HEK293 (cell line): ENCODE measurements at regions not wholly inside any gene's neighbourhood (a gene's known extent, or its start where the extent isn't known, plus 50 kb on each side); places are given as distances from the start of the nearest gene placed in this dataset.

Experiments
- CTCF ChIA-PET: fragments of 350-600 bp; formaldehyde crosslinking; extraction: SDS; loops from one replicate; lab custom pipeline; 2021; ENCODE audit warnings: antibody characterized with exemption; lab: Yijun Ruan, JAX
- POLR2A ChIA-PET: fragments of 300-600 bp; formaldehyde crosslinking; extraction: SDS; loops from one replicate; lab custom pipeline; 2020; ENCODE audit warnings: antibody characterized with exemption, inconsistent platforms; lab: Yijun Ruan, JAX
- H3K27ac ChIP-seq: fragments of 200-500 bp; sonication (Bioruptor generic); 2 replicates; pipeline ENCODE4 v1.5.1; 2014; ENCODE audit warnings: low read depth, low read length, control low read depth, inconsistent platforms; ENCODE audit errors: extremely low read depth
- H3K36me3 ChIP-seq, 2 experiments: fragments of 200-500 bp in 1 of 2; sonication (Bioruptor generic) in 1 of 2; 1 replicate in 1 of 2; 2 replicates in 1 of 2; pipeline ENCODE4 v1.5.1; 2014 to 2017; ENCODE audit warnings: inconsistent platforms in 2 of 2, low read length in 2 of 2; ENCODE audit not compliant: control insufficient read depth in 2 of 2, insufficient read depth in 1 of 2
- H3K4me1 ChIP-seq: fragments of 200-500 bp; sonication (Bioruptor generic); 2 replicates; pipeline ENCODE4 v1.5.1; 2014; ENCODE audit warnings: mild to moderate bottlenecking, low read length, inconsistent platforms; ENCODE audit not compliant: control insufficient read depth, insufficient read depth
- H3K4me3 ChIP-seq: 2 replicates; pipeline ENCODE4 v1.5.1; 2011; ENCODE audit warnings: low read depth, mild to moderate bottlenecking, control low read depth, low read length, moderate library complexity
- H3K9me3 ChIP-seq: fragments of 200-500 bp; sonication (Bioruptor generic); 2 replicates; pipeline ENCODE4 v1.5.1; 2014; ENCODE audit warnings: low read depth, low read length, inconsistent platforms; ENCODE audit not compliant: control insufficient read depth, insufficient read depth
- AEBP2 ChIP-seq: fragments of 450-650 bp; formaldehyde crosslinking; IDR thresholded peaks from 2 replicates; pipeline ENCODE4 v1.5.1; 2016; ENCODE audit warnings: missing biosample characterization, missing genetic modification characterization, borderline replicate concordance
- EGR2 ChIP-seq: fragments of 450-650 bp; formaldehyde crosslinking; IDR thresholded peaks from 2 replicates; pipeline ENCODE4 v1.5.1; 2016; ENCODE audit warnings: low read depth, missing biosample characterization, missing genetic modification characterization
- GLI2 ChIP-seq: fragments of 450-650 bp; formaldehyde crosslinking; IDR thresholded peaks from 2 replicates; pipeline ENCODE4; 2017; ENCODE audit warnings: missing biosample characterization, missing genetic modification characterization, low read depth, borderline replicate concordance
- OSR2 ChIP-seq: fragments of 450-650 bp; formaldehyde crosslinking; IDR thresholded peaks from 2 replicates; pipeline ENCODE4 v1.5.1; 2016; ENCODE audit warnings: missing biosample characterization, missing genetic modification characterization
- SCRT1 ChIP-seq: fragments of 450-650 bp; formaldehyde crosslinking; IDR thresholded peaks from 2 replicates; pipeline ENCODE4 v1.5.1; 2016; ENCODE audit warnings: missing biosample characterization, missing genetic modification characterization, borderline replicate concordance
- SETDB1 ChIP-seq: IDR thresholded peaks from one replicate; pipeline ENCODE4 v1.6.1; 2017; ENCODE audit warnings: mild to moderate bottlenecking, low read length, moderate library complexity, mixed read lengths; ENCODE audit not compliant: insufficient read length
- ZBTB26 ChIP-seq: fragments of 450-650 bp; formaldehyde crosslinking; optimal IDR thresholded peaks from 2 replicates; pipeline ENCODE3; 2016; ENCODE audit warnings: missing biosample characterization, mild to moderate bottlenecking, missing genetic modification characterization
- ZBTB44 ChIP-seq: fragments of 450-650 bp; IDR thresholded peaks from 2 replicates; pipeline ENCODE4 v1.5.1; 2018; ENCODE audit warnings: missing biosample characterization, mild to moderate bottlenecking, missing genetic modification characterization
- ZEB2 ChIP-seq: fragments of 450-650 bp; formaldehyde crosslinking; IDR thresholded peaks from 2 replicates; pipeline ENCODE4 v1.5.1; 2016; ENCODE audit warnings: missing biosample characterization, missing genetic modification characterization
- ZFP3 ChIP-seq: fragments of 450-650 bp; formaldehyde crosslinking; IDR thresholded peaks from 2 replicates; pipeline ENCODE4 v1.5.1; 2016; ENCODE audit warnings: low read depth, missing biosample characterization, missing genetic modification characterization
- ZIC2 ChIP-seq: fragments of 450-650 bp; formaldehyde crosslinking; IDR thresholded peaks from 2 replicates; pipeline ENCODE4 v1.5.1; 2016; ENCODE audit warnings: missing biosample characterization, missing genetic modification characterization
- ZNF132 ChIP-seq: fragments of 450-650 bp; formaldehyde crosslinking; IDR thresholded peaks from 2 replicates; pipeline ENCODE4 v1.5.1; 2017; ENCODE audit warnings: missing biosample characterization, missing genetic modification characterization, borderline replicate concordance
- ZNF16 ChIP-seq: fragments of 450-650 bp; formaldehyde crosslinking; IDR thresholded peaks from 2 replicates; pipeline ENCODE4 v1.5.1; 2016; ENCODE audit warnings: low read depth, missing biosample characterization, missing genetic modification characterization
- ZNF169 ChIP-seq: fragments of 450-650 bp; formaldehyde crosslinking; IDR thresholded peaks from 2 replicates; pipeline ENCODE4 v1.5.1; 2016; ENCODE audit warnings: missing biosample characterization, missing genetic modification characterization
- ZNF19 ChIP-seq: fragments of 450-650 bp; formaldehyde crosslinking; IDR thresholded peaks from 2 replicates; pipeline ENCODE4; 2016; ENCODE audit warnings: missing biosample characterization, missing genetic modification characterization, low read depth
- ZNF433 ChIP-seq: fragments of 450-650 bp; formaldehyde crosslinking; IDR thresholded peaks from 2 replicates; pipeline ENCODE4 v1.5.1; 2016; ENCODE audit warnings: missing biosample characterization, missing genetic modification characterization, low read depth
- ZNF501 ChIP-seq: fragments of 450-650 bp; formaldehyde crosslinking; IDR thresholded peaks from 2 replicates; pipeline ENCODE4 v1.5.1; 2016; ENCODE audit warnings: missing biosample characterization, missing genetic modification characterization
- ZNF530 ChIP-seq: fragments of 450-650 bp; formaldehyde crosslinking; IDR thresholded peaks from 2 replicates; pipeline ENCODE4 v1.5.1; 2016; ENCODE audit warnings: low read depth, missing biosample characterization, missing genetic modification characterization
- ZNF555 ChIP-seq: fragments of 450-650 bp; formaldehyde crosslinking; conservative IDR thresholded peaks from 2 replicates; pipeline ENCODE4 v1.5.1; 2017; ENCODE audit warnings: missing biosample characterization, mild to moderate bottlenecking, missing genetic modification characterization, inconsistent platforms
- ZNF558 ChIP-seq: fragments of 450-650 bp; formaldehyde crosslinking; IDR thresholded peaks from 2 replicates; pipeline ENCODE4 v1.5.1; 2016; ENCODE audit warnings: missing biosample characterization, missing genetic modification characterization
- ZNF561 ChIP-seq: fragments of 450-650 bp; IDR thresholded peaks from 2 replicates; pipeline ENCODE4 v1.5.1; 2018; ENCODE audit warnings: missing biosample characterization, missing genetic modification characterization, borderline replicate concordance
- ZNF600 ChIP-seq: fragments of 450-650 bp; formaldehyde crosslinking; IDR thresholded peaks from 2 replicates; pipeline ENCODE4 v1.5.1; 2016; ENCODE audit warnings: missing biosample characterization, missing genetic modification characterization
- ZNF610 ChIP-seq: fragments of 450-650 bp; formaldehyde crosslinking; IDR thresholded peaks from 2 replicates; pipeline ENCODE4 v1.5.1; 2016; ENCODE audit warnings: missing biosample characterization, missing genetic modification characterization, borderline replicate concordance
- ZNF654 ChIP-seq: fragments of 450-650 bp; formaldehyde crosslinking; IDR thresholded peaks from 2 replicates; pipeline ENCODE4 v1.5.1; 2016; ENCODE audit warnings: low read depth, missing biosample characterization, missing genetic modification characterization
- ZNF664 ChIP-seq: fragments of 450-650 bp; formaldehyde crosslinking; IDR thresholded peaks from 2 replicates; pipeline ENCODE4 v1.5.1; 2016; ENCODE audit warnings: missing biosample characterization, missing genetic modification characterization
- ZNF792 ChIP-seq: fragments of 450-650 bp; formaldehyde crosslinking; IDR thresholded peaks from 2 replicates; pipeline ENCODE4 v1.5.1; 2016; ENCODE audit warnings: missing biosample characterization, missing genetic modification characterization
- ZSCAN23 ChIP-seq: fragments of 450-650 bp; formaldehyde crosslinking; IDR thresholded peaks from 2 replicates; pipeline ENCODE4 v1.5.1; 2016; ENCODE audit warnings: missing biosample characterization, missing genetic modification characterization
- TF ChIP-seq, protein P1 (sequence below): fragments of 450-650 bp; formaldehyde crosslinking; IDR thresholded peaks from 2 replicates; pipeline ENCODE4 v1.5.1; 2016; ENCODE audit warnings: missing biosample characterization, missing genetic modification characterization

DNA sequence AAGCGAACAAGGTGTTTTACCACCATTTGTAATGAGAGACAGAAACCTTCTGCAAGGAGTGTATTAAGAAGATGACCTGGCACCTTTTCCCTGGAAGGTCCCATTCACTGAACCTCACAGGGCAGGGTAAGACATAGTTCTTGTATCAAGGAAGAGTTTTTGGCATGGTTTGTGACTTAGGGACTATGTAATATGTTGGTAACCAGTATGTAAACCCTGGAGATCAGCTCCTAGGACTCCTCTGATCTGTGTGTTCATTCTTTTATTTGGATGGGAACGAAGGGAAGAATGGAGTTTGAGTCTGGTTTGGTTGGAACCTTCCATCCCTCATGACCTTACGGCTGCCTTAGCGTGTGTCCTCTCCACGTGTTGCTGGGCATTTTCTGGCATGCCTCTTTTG lies 175.4 kb downstream of the CAND1 start:
- Histone ChIP-seq H3K36me3 (no peaks in the 10 kb centered on the region), H3K9me3 (no peaks in the 10 kb centered on the region), H3K4me1 (peaks cover 5% of the 10 kb centered on the region), H3K4me3 (no peak overlapping the region), H3K27ac (no peak overlapping the region)
- CTCF ChIA-PET: interaction anchor here (0.6 to 1.1 kb wide), 4 partner anchors 9 to 498 kb away, joined by 3 read pairs; no protein-coding TSS in a partner anchor
- TF ChIP-seq, protein P1, sequence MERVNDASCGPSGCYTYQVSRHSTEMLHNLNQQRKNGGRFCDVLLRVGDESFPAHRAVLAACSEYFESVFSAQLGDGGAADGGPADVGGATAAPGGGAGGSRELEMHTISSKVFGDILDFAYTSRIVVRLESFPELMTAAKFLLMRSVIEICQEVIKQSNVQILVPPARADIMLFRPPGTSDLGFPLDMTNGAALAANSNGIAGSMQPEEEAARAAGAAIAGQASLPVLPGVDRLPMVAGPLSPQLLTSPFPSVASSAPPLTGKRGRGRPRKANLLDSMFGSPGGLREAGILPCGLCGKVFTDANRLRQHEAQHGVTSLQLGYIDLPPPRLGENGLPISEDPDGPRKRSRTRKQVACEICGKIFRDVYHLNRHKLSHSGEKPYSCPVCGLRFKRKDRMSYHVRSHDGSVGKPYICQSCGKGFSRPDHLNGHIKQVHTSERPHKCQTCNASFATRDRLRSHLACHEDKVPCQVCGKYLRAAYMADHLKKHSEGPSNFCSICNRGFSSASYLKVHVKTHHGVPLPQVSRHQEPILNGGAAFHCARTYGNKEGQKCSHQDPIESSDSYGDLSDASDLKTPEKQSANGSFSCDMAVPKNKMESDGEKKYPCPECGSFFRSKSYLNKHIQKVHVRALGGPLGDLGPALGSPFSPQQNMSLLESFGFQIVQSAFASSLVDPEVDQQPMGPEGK: no peak
- no peak for TF ChIP-seq ZNF600
- TF ChIP-seq ZNF654 (tag by site-specific recombination): no peak
- no peak for TF ChIP-seq ZBTB44 (tag by site-specific recombination)
- no peak for TF ChIP-seq ZNF132 (tag by site-specific recombination)
- no peak for TF ChIP-seq ZNF610 (tag by site-specific recombination)
- TF ChIP-seq ZNF792 (tag by site-specific recombination): no peak
- TF ChIP-seq ZBTB26 (tag by site-specific recombination): no peak
- TF ChIP-seq ZNF530 (tag by site-specific recombination): no peak
- TF ChIP-seq ZNF555 (tag by site-specific recombination): no peak
- TF ChIP-seq ZNF433 (tag by site-specific recombination): no peak
- TF ChIP-seq ZEB2 (tag by site-specific recombination): no peak
- TF ChIP-seq GLI2 (tag by site-specific recombination): no peak
- POLR2A ChIA-PET: no interaction called here

DNA sequence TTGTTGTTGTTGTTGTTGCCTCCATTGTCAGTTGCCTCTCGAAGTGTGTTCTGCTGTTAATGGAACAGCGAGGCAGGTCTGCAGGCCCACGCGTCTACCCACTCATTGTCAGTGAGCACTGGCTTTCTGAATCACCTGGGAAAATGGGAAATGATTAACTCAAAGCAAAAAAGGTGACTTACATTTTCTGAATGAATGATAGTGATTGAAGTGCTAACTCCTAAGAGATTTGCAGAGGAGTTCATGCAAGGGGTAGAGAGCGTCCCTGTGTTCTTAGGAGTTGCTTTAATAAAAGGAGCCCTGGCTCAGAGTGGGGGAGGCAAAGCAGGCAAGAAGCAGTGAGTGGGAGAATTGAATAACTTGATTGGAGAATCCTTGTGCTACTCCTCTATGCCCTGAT lies 177.6 kb downstream of the CAND1 start:
- TF ChIP-seq ZNF558 (tag by site-specific recombination): no peak
- TF ChIP-seq EGR2: peak; percentile 64
- H3K36me3 ChIP-seq: no peaks in the 10 kb centered on the region
- no peak overlapping the region for H3K4me3 ChIP-seq
- H3K9me3 ChIP-seq: no peaks in the 10 kb centered on the region
- H3K4me1 ChIP-seq: peaks cover 5% of the 10 kb centered on the region
- ChIA-PET POLR2A (no interaction called here), CTCF (interaction anchor here (0.7 kb wide), 1 partner anchor 420 kb away, joined by 3 read pairs; no protein-coding TSS in a partner anchor)
- H3K27ac ChIP-seq: no peak overlapping the region

DNA sequence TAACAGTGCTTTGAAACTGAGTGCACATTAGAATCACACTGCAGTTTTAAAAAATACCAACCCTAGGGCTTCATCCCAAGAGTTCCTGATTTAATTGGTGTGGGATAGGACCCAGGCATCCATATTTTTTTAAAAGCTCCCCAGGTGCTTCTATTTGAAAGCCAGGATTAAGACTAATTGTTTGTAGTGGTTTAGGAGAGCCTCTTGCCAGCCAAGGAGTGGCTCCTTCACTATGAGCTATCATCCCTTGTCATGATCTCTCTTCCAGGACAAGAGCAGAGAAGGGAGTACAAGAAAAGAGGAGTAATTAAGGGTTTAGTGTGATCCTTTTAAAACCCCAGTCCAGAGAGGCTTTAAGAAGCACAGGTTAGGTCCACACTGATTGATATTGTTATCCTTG lies 178.0 kb downstream of the CAND1 start:
- H3K4me3 ChIP-seq: no peak overlapping the region
- H3K9me3 ChIP-seq: no peaks in the 10 kb centered on the region
- no peaks in the 10 kb centered on the region for H3K36me3 ChIP-seq
- POLR2A ChIA-PET: no interaction called here
- H3K4me1 ChIP-seq: peaks cover 3% of the 10 kb centered on the region
- CTCF ChIA-PET: interaction anchor here (0.7 kb wide), 1 partner anchor 419 kb away, joined by 3 read pairs; no protein-coding TSS in a partner anchor
- no peak overlapping the region for H3K27ac ChIP-seq
- TF ChIP-seq OSR2 (tag by site-specific recombination): no peak
- TF ChIP-seq ZFP3 (tag by site-specific recombination): no peak
- TF ChIP-seq AEBP2 (tag by site-specific recombination): no peak
- TF ChIP-seq SCRT1 (tag by site-specific recombination): no peak
- TF ChIP-seq ZNF19 (tag by site-specific recombination): no peak
- TF ChIP-seq ZNF501 (tag by site-specific recombination): no peak
- TF ChIP-seq ZIC2 (tag by site-specific recombination): no peak
- no peak for TF ChIP-seq ZNF561 (tag by site-specific recombination)
- TF ChIP-seq ZNF16: no peak
- TF ChIP-seq ZNF664 (tag by site-specific recombination): no peak
- TF ChIP-seq ZSCAN23 (tag by site-specific recombination): no peak
- no peak for TF ChIP-seq SETDB1
- TF ChIP-seq ZNF169 (tag by site-specific recombination): no peak
